GM12892 (cell line): ENCODE measurements at regions not wholly inside any gene's neighbourhood (a gene's known extent, or its start where the extent isn't known, plus 50 kb on each side); places are given as distances from the start of the nearest gene placed in this dataset.

Source experiments
- POLR2AphosphoS5 ChIP-seq: IDR thresholded peaks from 2 replicates; pipeline ENCODE4 v1.6.1; 2011; ENCODE audit warnings: low read depth, low read length, control low read depth
- TAF1 ChIP-seq: IDR thresholded peaks from 2 replicates; pipeline ENCODE4 v1.6.1; 2011; ENCODE audit warnings: low read depth, mild to moderate bottlenecking, control low read depth, low read length, borderline replicate concordance

DNA sequence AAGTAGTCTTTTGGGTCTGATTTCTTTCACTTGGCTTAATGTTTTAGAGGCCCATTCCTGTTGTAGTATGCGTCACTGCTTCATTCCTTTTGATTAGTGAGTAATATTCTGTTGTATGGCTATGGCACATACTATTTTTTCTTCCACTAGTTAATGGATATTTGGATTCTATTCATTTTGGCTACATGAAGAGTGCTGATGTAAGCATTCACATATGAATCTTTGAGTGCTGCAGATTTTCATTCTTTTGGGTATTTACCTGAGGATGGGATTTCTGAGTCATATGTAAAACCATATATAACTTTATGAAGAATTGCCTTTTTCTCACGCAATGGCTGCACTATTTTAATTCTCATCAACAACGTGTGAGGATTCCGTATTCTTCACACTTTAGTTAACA, 113.6 kb downstream of the AHSP start:
- TF ChIP-seq POLR2AphosphoS5 (no peak), TAF1 (no peak)
